ENCODE measurements at regions not wholly inside any gene's neighbourhood (a gene's known extent, or its start where the extent isn't known, plus 50 kb on each side); places are given as distances from the start of the nearest gene placed in this dataset.

DNA sequence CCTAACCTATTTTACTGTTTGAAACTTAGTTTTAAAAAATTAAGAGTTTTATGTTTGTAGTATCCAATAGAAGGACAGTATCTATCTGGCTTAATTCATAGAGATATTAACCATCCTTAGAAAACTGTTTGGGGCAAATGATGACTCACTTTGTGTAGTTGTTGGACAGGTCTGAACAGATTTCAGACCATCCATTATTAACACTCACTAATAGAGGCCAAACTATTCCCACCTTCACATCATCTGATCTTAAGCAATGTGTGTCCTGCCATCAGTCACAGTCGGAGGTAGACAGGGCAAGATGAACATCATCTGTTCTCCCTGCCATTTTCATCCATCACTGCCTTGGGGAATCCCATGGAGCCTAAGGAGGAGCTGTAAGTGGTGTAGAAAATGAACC lies 164.6 kb upstream of the DCC start:
- H3K27ac Mint-ChIP-seq, result no peak overlapping the region
- H3K4me3 Mint-ChIP-seq, result no peak overlapping the region
- ChIA-PET CTCF (ENCODE audit: partially characterized antibody) (no interaction called here), POLR2A (ENCODE audit: partially characterized antibody) (no interaction called here)
- intact Hi-C loops (cut with micrococcal nuclease), result no loop called here
- H3K4me3 ChIP-seq (ENCODE audit: low read length in 2 of 2), result no peak overlapping the region
- peaks cover 0 to 7% (median 0%) of the 10 kb centered on the region in 8 donors for H3K9me3 Mint-ChIP-seq
- H3K4me1 Mint-ChIP-seq, result no peaks in the 10 kb centered on the region
- no peaks in the 10 kb centered on the region for H3K4me1 ChIP-seq (ENCODE audit: insufficient read depth, low read length)
- no peaks in the 10 kb centered on the region for H3K27me3 Mint-ChIP-seq
- H3K36me3 ChIP-seq (ENCODE audit: insufficient read depth, low read length), result no peaks in the 10 kb centered on the region
- no peaks in the 10 kb centered on the region for H3K36me3 Mint-ChIP-seq
- H3K9me3 ChIP-seq (ENCODE audit: control insufficient read depth in 1 of 2, low read length in 2 of 2), result no peaks in the 10 kb centered on the region
- no peak overlapping the region for H3K27ac ChIP-seq (ENCODE audit: low read depth, low read length)
- no peak for DNase-seq
- H3K27me3 ChIP-seq (ENCODE audit: insufficient read depth, low read length), result no peaks in the 10 kb centered on the region

- Histone ChIP-seq H3K9me3 (ENCODE audit: control insufficient read depth in 1 of 2, low read length in 2 of 2) (no peaks in the 10 kb centered on the region), H3K27me3 (ENCODE audit: insufficient read depth, low read length) (no peaks in the 10 kb centered on the region), H3K36me3 (ENCODE audit: insufficient read depth, low read length) (no peaks in the 10 kb centered on the region), H3K27ac (ENCODE audit: low read depth, low read length) (no peak overlapping the region), H3K4me1 (ENCODE audit: insufficient read depth, low read length) (no peaks in the 10 kb centered on the region), H3K4me3 (ENCODE audit: low read length in 2 of 2) (no peak overlapping the region)
- Mint-ChIP-seq H3K36me3 (no peaks in the 10 kb centered on the region), H3K27me3 (no peaks in the 10 kb centered on the region), H3K4me3 (no peak overlapping the region), H3K27ac (no peak overlapping the region), H3K9me3 (peaks cover 0 to 9% (median 1%) of the 10 kb centered on the region in 8 donors), H3K4me1 (no peaks in the 10 kb centered on the region)
- POLR2A ChIA-PET (ENCODE audit: partially characterized antibody), result no interaction called here
- intact Hi-C loops (cut with micrococcal nuclease), result no loop called here
- DNase-seq, result no peak
- CTCF ChIA-PET (ENCODE audit: partially characterized antibody), result no interaction called here
Measured at GRCh38 chr18:52183107-52183506, 156.9 kb upstream of the DCC start.

GRCh38 chr18:52190195-52190594 lies 149.8 kb upstream of the DCC start:
- H3K4me3 Mint-ChIP-seq, result no peak overlapping the region

GRCh38 chr18:52190631-52191030 lies 149.4 kb upstream of the DCC start:
- H3K27me3 ChIP-seq (ENCODE audit: insufficient read depth, low read length), result no peaks in the 10 kb centered on the region
- no peak overlapping the region for H3K4me3 ChIP-seq (ENCODE audit: low read length in 2 of 2)
- H3K4me3 Mint-ChIP-seq, result no peak overlapping the region
- no peak overlapping the region for H3K27ac Mint-ChIP-seq
- no peaks in the 10 kb centered on the region for H3K36me3 ChIP-seq (ENCODE audit: insufficient read depth, low read length)
- H3K9me3 Mint-ChIP-seq, result peaks cover 0 to 6% (median 1%) of the 10 kb centered on the region in 8 donors
- intact Hi-C loops (cut with micrococcal nuclease), result no loop called here
- H3K27me3 Mint-ChIP-seq, result no peaks in the 10 kb centered on the region
- H3K4me1 ChIP-seq (ENCODE audit: insufficient read depth, low read length), result no peaks in the 10 kb centered on the region
- ChIA-PET CTCF (ENCODE audit: partially characterized antibody) (no interaction called here), POLR2A (ENCODE audit: partially characterized antibody) (no interaction called here)
- no peak overlapping the region for H3K27ac ChIP-seq (ENCODE audit: low read depth, low read length)
- DNase-seq, result no peak
- H3K9me3 ChIP-seq (ENCODE audit: control insufficient read depth in 1 of 2, low read length in 2 of 2), result no peaks in the 10 kb centered on the region
- H3K4me1 Mint-ChIP-seq, result no peaks in the 10 kb centered on the region
- H3K36me3 Mint-ChIP-seq, result no peaks in the 10 kb centered on the region

More at GRCh38 chr18:52190195-52190594, 149.8 kb upstream of the DCC start:
- Histone ChIP-seq H3K27me3 (ENCODE audit: insufficient read depth, low read length) (no peaks in the 10 kb centered on the region), H3K9me3 (ENCODE audit: control insufficient read depth in 1 of 2, low read length in 2 of 2) (no peaks in the 10 kb centered on the region), H3K4me1 (ENCODE audit: insufficient read depth, low read length) (no peaks in the 10 kb centered on the region), H3K4me3 (ENCODE audit: low read length in 2 of 2) (no peak overlapping the region), H3K27ac (ENCODE audit: low read depth, low read length) (no peak overlapping the region), H3K36me3 (ENCODE audit: insufficient read depth, low read length) (no peaks in the 10 kb centered on the region)
- peaks cover 0 to 6% (median 1%) of the 10 kb centered on the region in 8 donors for H3K9me3 Mint-ChIP-seq
- intact Hi-C loops (cut with micrococcal nuclease), result no loop called here
- H3K36me3 Mint-ChIP-seq, result no peaks in the 10 kb centered on the region
- ChIA-PET POLR2A (ENCODE audit: partially characterized antibody) (no interaction called here), CTCF (ENCODE audit: partially characterized antibody) (no interaction called here)
- no peak for DNase-seq
- H3K4me1 Mint-ChIP-seq, result no peaks in the 10 kb centered on the region
- no peaks in the 10 kb centered on the region for H3K27me3 Mint-ChIP-seq
- H3K27ac Mint-ChIP-seq, result no peak overlapping the region

GRCh38 chr18:52200406-52200805 lies 139.6 kb upstream of the DCC start:
- ChIA-PET CTCF (ENCODE audit: partially characterized antibody) (no interaction called here), POLR2A (ENCODE audit: partially characterized antibody) (no interaction called here)
- Mint-ChIP-seq H3K4me1 (no peaks in the 10 kb centered on the region), H3K27ac (no peak overlapping the region), H3K27me3 (no peaks in the 10 kb centered on the region), H3K4me3 (no peak overlapping the region), H3K9me3 (peaks cover 0 to 12% (median 3%) of the 10 kb centered on the region in 8 donors), H3K36me3 (no peaks in the 10 kb centered on the region)
- no peaks in the 10 kb centered on the region for H3K9me3 ChIP-seq (ENCODE audit: control insufficient read depth in 1 of 2, low read length in 2 of 2)
- DNase-seq, result no peak
- H3K36me3 ChIP-seq (ENCODE audit: insufficient read depth, low read length), result no peaks in the 10 kb centered on the region
- H3K27ac ChIP-seq (ENCODE audit: low read depth, low read length), result no peak overlapping the region
- H3K27me3 ChIP-seq (ENCODE audit: insufficient read depth, low read length), result no peaks in the 10 kb centered on the region
- H3K4me1 ChIP-seq (ENCODE audit: insufficient read depth, low read length), result no peaks in the 10 kb centered on the region
- no peak overlapping the region for H3K4me3 ChIP-seq (ENCODE audit: low read length in 2 of 2)
- intact Hi-C loops (cut with micrococcal nuclease), result no loop called here

DNA sequence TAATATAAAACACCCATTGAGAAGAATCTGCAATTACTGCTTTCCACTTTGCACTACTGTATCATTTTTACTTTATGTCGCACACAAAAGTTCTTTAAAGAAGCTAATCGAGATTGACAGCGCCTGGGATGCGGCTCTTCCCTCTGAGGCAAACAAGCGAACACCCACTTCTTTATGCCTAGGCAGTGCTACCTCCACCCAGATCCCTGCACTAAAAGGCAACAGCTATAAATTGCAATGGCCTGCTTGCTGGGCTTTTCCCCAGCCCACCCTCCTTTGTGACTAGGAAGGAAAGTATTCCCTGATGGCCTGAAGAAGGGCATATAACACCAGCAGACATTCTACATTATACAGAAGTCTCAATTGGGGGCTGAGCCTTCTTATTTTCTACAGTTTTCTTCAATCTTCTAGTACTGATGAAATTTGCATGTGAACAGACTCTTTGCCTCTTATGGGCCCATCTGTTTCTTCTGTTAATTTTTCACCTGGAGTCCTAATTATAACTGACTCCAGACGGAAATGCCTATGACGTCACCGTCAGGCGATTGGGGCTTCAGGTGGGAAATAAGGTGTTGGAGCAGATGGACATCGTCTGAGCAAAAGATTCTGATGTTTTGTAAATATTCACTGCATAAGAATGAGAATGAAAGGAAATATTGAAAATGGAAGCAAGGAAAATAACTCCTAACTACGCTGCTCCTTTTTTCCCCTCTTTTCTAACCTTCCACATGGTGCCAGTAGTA lies 138.9 kb upstream of the DCC start:
- H3K4me3 ChIP-seq (ENCODE audit: low read length in 2 of 2), result no peak overlapping the region
- no peaks in the 10 kb centered on the region for H3K27me3 ChIP-seq (ENCODE audit: insufficient read depth, low read length)
- no peaks in the 10 kb centered on the region for H3K4me1 Mint-ChIP-seq
- H3K9me3 Mint-ChIP-seq, result peaks cover 0 to 12% (median 3%) of the 10 kb centered on the region in 8 donors
- no peaks in the 10 kb centered on the region for H3K36me3 ChIP-seq (ENCODE audit: insufficient read depth, low read length)
- H3K27ac Mint-ChIP-seq, result no peak overlapping the region
- no peak overlapping the region for H3K4me3 Mint-ChIP-seq
- intact Hi-C loops (cut with micrococcal nuclease), result no loop called here
- H3K27ac ChIP-seq (ENCODE audit: low read depth, low read length), result no peak overlapping the region
- no peaks in the 10 kb centered on the region for H3K36me3 Mint-ChIP-seq
- peaks cover 0 to 2% of the 10 kb centered on the region in 2 donors for H3K9me3 ChIP-seq (ENCODE audit: control insufficient read depth in 1 of 2, low read length in 2 of 2)
- ChIA-PET POLR2A (ENCODE audit: partially characterized antibody) (no interaction called here), CTCF (ENCODE audit: partially characterized antibody) (no interaction called here)
- H3K27me3 Mint-ChIP-seq, result no peaks in the 10 kb centered on the region
- DNase-seq, result no peak
- H3K4me1 ChIP-seq (ENCODE audit: insufficient read depth, low read length), result no peaks in the 10 kb centered on the region

GRCh38 chr18:52208646-52209045 lies 131.4 kb upstream of the DCC start:
- intact Hi-C loops (cut with micrococcal nuclease), result no loop called here
- no peak overlapping the region for H3K27ac Mint-ChIP-seq
- no peaks in the 10 kb centered on the region for H3K4me1 Mint-ChIP-seq
- Histone ChIP-seq H3K4me3 (ENCODE audit: low read length in 2 of 2) (no peak overlapping the region), H3K27me3 (ENCODE audit: insufficient read depth, low read length) (no peaks in the 10 kb centered on the region), H3K4me1 (ENCODE audit: insufficient read depth, low read length) (no peaks in the 10 kb centered on the region), H3K36me3 (ENCODE audit: insufficient read depth, low read length) (no peaks in the 10 kb centered on the region), H3K27ac (ENCODE audit: low read depth, low read length) (no peak overlapping the region), H3K9me3 (ENCODE audit: control insufficient read depth in 1 of 2, low read length in 2 of 2) (peaks cover 0 to 3% of the 10 kb centered on the region in 2 donors)
- no peak overlapping the region for H3K4me3 Mint-ChIP-seq
- H3K9me3 Mint-ChIP-seq, result peaks cover 0 to 6% (median 2%) of the 10 kb centered on the region in 8 donors
- no peaks in the 10 kb centered on the region for H3K27me3 Mint-ChIP-seq
- POLR2A ChIA-PET (ENCODE audit: partially characterized antibody), result no interaction called here
- no peak for DNase-seq
- H3K36me3 Mint-ChIP-seq, result no peaks in the 10 kb centered on the region
- CTCF ChIA-PET (ENCODE audit: partially characterized antibody), result no interaction called here

DNA sequence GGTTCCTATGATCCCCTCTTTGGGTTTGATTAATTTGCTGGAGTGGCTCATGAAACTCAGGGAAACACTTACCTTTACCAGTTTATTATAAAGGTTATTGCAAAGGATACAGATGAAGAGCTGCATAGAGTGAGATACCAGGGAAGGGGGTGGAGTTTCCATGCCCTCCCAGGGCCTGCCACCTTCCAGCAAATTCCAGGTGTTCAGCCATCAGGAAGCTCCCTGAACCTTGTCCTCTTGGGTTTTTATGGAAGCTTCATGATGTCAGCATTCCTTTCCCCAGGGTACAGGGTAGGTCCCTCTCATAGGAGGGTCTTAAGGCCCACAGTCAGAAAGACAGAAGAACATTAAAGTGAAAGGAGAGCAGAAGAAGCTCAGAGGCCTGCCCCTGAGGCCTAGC lies 123.9 kb upstream of the DCC start:
- POLR2A ChIA-PET (ENCODE audit: partially characterized antibody), result no interaction called here
- H3K4me3 ChIP-seq (ENCODE audit: low read length in 2 of 2), result no peak overlapping the region
- H3K27ac ChIP-seq (ENCODE audit: low read depth, low read length), result no peak overlapping the region
- Mint-ChIP-seq H3K9me3 (peaks cover 0 to 5% (median 1%) of the 10 kb centered on the region in 8 donors), H3K4me3 (no peak overlapping the region), H3K36me3 (no peaks in the 10 kb centered on the region), H3K27me3 (peaks cover 0 to 2% of the 10 kb centered on the region in 2 donors), H3K4me1 (no peaks in the 10 kb centered on the region), H3K27ac (no peak overlapping the region)
- intact Hi-C loops (cut with micrococcal nuclease), result no loop called here
- CTCF ChIA-PET (ENCODE audit: partially characterized antibody), result no interaction called here
- DNase-seq, result no peak
- no peaks in the 10 kb centered on the region for H3K36me3 ChIP-seq (ENCODE audit: insufficient read depth, low read length)
- H3K27me3 ChIP-seq (ENCODE audit: insufficient read depth, low read length), result no peaks in the 10 kb centered on the region
- no peaks in the 10 kb centered on the region for H3K9me3 ChIP-seq (ENCODE audit: control insufficient read depth in 1 of 2, low read length in 2 of 2)
- H3K4me1 ChIP-seq (ENCODE audit: insufficient read depth, low read length), result no peaks in the 10 kb centered on the region
